Endothelial cell of umbilical vein (primary cell): ENCODE measurements at regions not wholly inside any gene's neighbourhood (a gene's known extent, or its start where the extent isn't known, plus 50 kb on each side); places are given as distances from the start of the nearest gene placed in this dataset.
"Not testable (repeated sequence)": the region's sequence is repeated elsewhere in the genome, so short reads cannot be mapped to it uniquely, and the experiment has no call there.

ENCODE experiments used
- BruUV-seq: library from RNA; stranded (reverse); fragments of 400-500 nt; replicated peaks from 2 replicates; lab custom pipeline; 2021; lab: Mats Ljungman, UMichigan
- CTCF ChIA-PET: fragments of 300-600, 350-600 bp; sonication (Branson Sonifier 250); formaldehyde crosslinking; loops from one replicate; lab custom pipeline; 2021; ENCODE audit warnings: antibody characterized with exemption, inconsistent platforms; lab: Charles Lee
- POLR2A ChIA-PET: fragments of 300-600, 350-600 bp; sonication (Branson Sonifier 250); formaldehyde crosslinking; loops from one replicate; lab custom pipeline; 2021; ENCODE audit warnings: antibody characterized with exemption, inconsistent platforms; lab: Charles Lee
- DNase-seq: peaks from one replicate; pipeline ENCODE4 v3.0.0-alpha.2; 2011; ENCODE audit warnings: low read depth, low spot score
- FAIRE-seq: peaks from 2 replicates; lab custom pipeline; 2011; peaks lifted over from hg19 to GRCh38; lab: Jason Lieb, UNC
- H2AFZ ChIP-seq: 2 replicates; pipeline ENCODE4 v1.6.0; 2012; ENCODE audit warnings: low read depth, low read length, control low read depth, inconsistent platforms
- H3K27ac ChIP-seq: 2 replicates; pipeline ENCODE4 v1.5.1; 2011; ENCODE audit warnings: low read depth, mild to moderate bottlenecking, control low read depth, low read length, moderate library complexity; ENCODE audit not compliant: insufficient read depth
- H3K27me3 ChIP-seq, 2 experiments: 2 replicates each; pipeline versions ENCODE4 v1.6.0 to v1.6.1; 2011; ENCODE audit warnings: low read length in 2 of 2, mixed read lengths in 1 of 2; ENCODE audit not compliant: control insufficient read depth in 2 of 2, insufficient read depth in 2 of 2
- H3K36me3 ChIP-seq, 2 experiments: 2 replicates in 1 of 2; 3 replicates in 1 of 2; pipeline ENCODE4 v1.5.1; 2011; ENCODE audit warnings: low read length in 2 of 2, mild to moderate bottlenecking in 1 of 2, moderate library complexity in 1 of 2; ENCODE audit not compliant: control insufficient read depth in 2 of 2, insufficient read depth in 2 of 2; ENCODE audit errors: extremely low read depth in 1 of 2
- H3K4me1 ChIP-seq: 3 replicates; pipeline ENCODE4 v1.5.1; 2011; ENCODE audit warnings: mild to moderate bottlenecking, low read length; ENCODE audit not compliant: control insufficient read depth, insufficient read depth; ENCODE audit errors: extremely low read depth
- H3K4me2 ChIP-seq: 2 replicates; pipeline ENCODE4 v1.6.1; 2011; ENCODE audit warnings: low read length, control low read depth, mixed read lengths; ENCODE audit not compliant: insufficient read depth
- H3K4me3 ChIP-seq, 3 experiments: fragments of 200-600 bp in 1 of 3; sonication (generic), shearing (Covaris generic) in 1 of 3; replicated peaks in 1 of 3; 2 replicates each; pipeline ENCODE4 v1.5.1; 2011 to 2016; ENCODE audit warnings: control low read depth in 3 of 3, low read length in 3 of 3, mild to moderate bottlenecking in 2 of 3, inconsistent platforms in 1 of 3, low read depth in 1 of 3, moderate library complexity in 1 of 3; ENCODE audit not compliant: insufficient read depth in 1 of 3
- H3K79me2 ChIP-seq: 2 replicates; pipeline ENCODE4 v1.6.0; 2012; ENCODE audit warnings: low read length, inconsistent platforms; ENCODE audit not compliant: control insufficient read depth, insufficient read depth
- H3K9ac ChIP-seq: replicated peaks from 2 replicates; pipeline ENCODE3; 2011; ENCODE audit warnings: low read length, control low read depth; ENCODE audit not compliant: insufficient read depth; ENCODE audit errors: extremely low read depth
- H3K9me1 ChIP-seq: replicated peaks from 3 replicates; pipeline ENCODE4 v1.6.0; 2011; ENCODE audit warnings: mild to moderate bottlenecking, low read length; ENCODE audit not compliant: control insufficient read depth, insufficient read depth; ENCODE audit errors: extremely low read depth
- H3K9me3 ChIP-seq: replicated peaks from 2 replicates; pipeline ENCODE4 v1.5.1; 2012; ENCODE audit warnings: low read length, inconsistent platforms; ENCODE audit not compliant: control insufficient read depth, insufficient read depth
- H4K20me1 ChIP-seq: replicated peaks from 2 replicates; pipeline ENCODE3; 2011; ENCODE audit warnings: mild to moderate bottlenecking, low read length; ENCODE audit not compliant: control insufficient read depth, insufficient read depth; ENCODE audit errors: extremely low read depth
- CTCF ChIP-seq, 2 donors: IDR thresholded peaks; 1 replicate in 1 of 2; 2 replicates in 1 of 2; pipeline ENCODE4 v1.5.1; 2011; ENCODE audit warnings: low read length in 2 of 2, mild to moderate bottlenecking in 2 of 2, moderate library complexity in 2 of 2, control low read depth in 1 of 2, inconsistent platforms in 1 of 2, low read depth in 1 of 2; ENCODE audit not compliant: insufficient read depth in 1 of 2; ENCODE audit errors: extremely low read depth in 1 of 2
- EZH2 ChIP-seq: IDR thresholded peaks from 2 replicates; pipeline ENCODE4 v1.6.1; 2012; ENCODE audit warnings: borderline replicate concordance, low read depth, mild to moderate bottlenecking, moderate library complexity, low read length, inconsistent platforms; ENCODE audit not compliant: severe bottlenecking
- FOS ChIP-seq: IDR thresholded peaks from 2 replicates; pipeline ENCODE4 v1.6.1; 2011; ENCODE audit warnings: mild to moderate bottlenecking, low read length, moderate library complexity, borderline replicate concordance; ENCODE audit not compliant: insufficient read depth
- GATA2 ChIP-seq: IDR thresholded peaks from 2 replicates; pipeline ENCODE4 v1.7.0; 2011; ENCODE audit warnings: low read depth, mild to moderate bottlenecking, moderate library complexity, mixed read lengths, low read length; ENCODE audit not compliant: insufficient read length, insufficient read depth
- JUN ChIP-seq: IDR thresholded peaks from 2 replicates; pipeline ENCODE4 v1.6.1; 2011; ENCODE audit warnings: borderline replicate concordance, low read depth; ENCODE audit not compliant: insufficient read length, insufficient read depth
- MAX ChIP-seq: IDR thresholded peaks from 2 replicates; pipeline ENCODE4 v1.6.1; 2011; ENCODE audit not compliant: insufficient read depth, insufficient read length
- MYC ChIP-seq: IDR thresholded peaks from one replicate; pipeline ENCODE4 v1.6.1; 2011; ENCODE audit warnings: mild to moderate bottlenecking, low read depth, low read length
- POLR2A ChIP-seq: IDR thresholded peaks from 2 replicates; pipeline ENCODE4 v1.6.1; 2012; ENCODE audit warnings: low read depth, mild to moderate bottlenecking, control low read depth, low read length
- POLR2AphosphoS5 ChIP-seq: IDR thresholded peaks from 2 replicates; pipeline ENCODE4 v1.6.1; 2012; ENCODE audit warnings: low read depth, mild to moderate bottlenecking, control low read depth, low read length, moderate library complexity; ENCODE audit not compliant: insufficient read depth
- dilution Hi-C: fragments of 300-500 bp; cut with MboI; formaldehyde crosslinking; loops from one replicate; pipeline ENCODE4 v1.15.0; 2019; ENCODE audit warnings: low sequenced_read_pairs; ENCODE audit not compliant: extremely low pct_ligation_motif_present
- intact Hi-C: fragments of 100-400 bp; cut with micrococcal nuclease; formaldehyde crosslinking; loops from one replicate; pipeline ENCODE4 v1.10.0; 2022

GRCh38 chr5:112586596-112587062 lies 151.1 kb upstream of the APC start:
- no peak for TF ChIP-seq MYC
- no peak for TF ChIP-seq POLR2A
- TF ChIP-seq MAX = no peak
- no peak for TF ChIP-seq CTCF (IDR thresholded peaks at IDR 0.05; ENCODE audit: extremely low read depth in 1 of 2, insufficient read depth in 1 of 2, low read depth in 1 of 2, low read length in 2 of 2)
- TF ChIP-seq EZH2 = no peak
- TF ChIP-seq POLR2AphosphoS5 = no peak
- TF ChIP-seq JUN = no peak
- no peak for TF ChIP-seq FOS
- TF ChIP-seq GATA2 = no peak
- no peaks in the 10 kb centered on the region for H3K79me2 ChIP-seq
- peaks cover 0 to 2% of the 10 kb centered on the region in 2 experiments for H3K27me3 ChIP-seq
- no peaks in the 10 kb centered on the region for H3K36me3 ChIP-seq
- ChIA-PET CTCF (no interaction called here), POLR2A (no interaction called here)
- H3K4me3 ChIP-seq = no peak overlapping the region
- no peaks in the 10 kb centered on the region for H4K20me1 ChIP-seq
- FAIRE-seq (no peak), DNase-seq (no peak)
- H3K9me1 ChIP-seq = no peaks in the 10 kb centered on the region
- H3K9me3 ChIP-seq = no peaks in the 10 kb centered on the region
- no peak overlapping the region for H3K27ac ChIP-seq
- dilution Hi-C loops (no loop called here), intact Hi-C loops (no loop called here)
- no peaks in the 10 kb centered on the region for H3K4me1 ChIP-seq
- H3K4me2 ChIP-seq = no peak overlapping the region
- BruUV-seq = no TSS peak
- no peak overlapping the region for H2AFZ ChIP-seq
- H3K9ac ChIP-seq = no peak overlapping the region

GRCh38 chr5:112590858-112591257 lies 146.8 kb upstream of the APC start:
- POLR2A ChIA-PET, CTCF ChIA-PET, H3K9ac ChIP-seq, H3K4me1 ChIP-seq, intact Hi-C loops, FAIRE-seq, DNase-seq, H3K79me2 ChIP-seq, H2AFZ ChIP-seq, H3K27ac ChIP-seq, H3K9me1 ChIP-seq, BruUV-seq, H3K4me2 ChIP-seq, H3K9me3 ChIP-seq, dilution Hi-C loops, H3K36me3 ChIP-seq, H3K27me3 ChIP-seq, H3K4me3 ChIP-seq, H4K20me1 ChIP-seq: not testable (repeated sequence)
